Right kidney (tissue), 1 donor: ENCODE measurements at regions not wholly inside any gene's neighbourhood (a gene's known extent, or its start where the extent isn't known, plus 50 kb on each side); places are given as distances from the start of the nearest gene placed in this dataset.

ENCODE experiments used
- DNase-seq: peaks from one replicate; pipeline ENCODE4 v3.0.0-alpha.2; 2016

- DNase-seq = no peak
These were observed 105.4 kb upstream of the MED13L start for GRCh38 chr12:116382686-116383530.

- DNase-seq = no peak
These were observed 106.7 kb upstream of the MED13L start for GRCh38 chr12:116384175-116384574.

- no peak for DNase-seq
These were observed 107.4 kb upstream of the MED13L start for GRCh38 chr12:116384691-116385485.

- DNase-seq = no peak
These were observed 108.2 kb upstream of the MED13L start for GRCh38 chr12:116385486-116386217.

GRCh38 chr12:116389326-116389725 lies 111.8 kb upstream of the MED13L start:
- DNase-seq = no peak

GRCh38 chr12:116389990-116390389 lies 112.5 kb upstream of the MED13L start:
- no peak for DNase-seq

GRCh38 chr12:116390401-116391335 lies 113.2 kb upstream of the MED13L start:
- no peak for DNase-seq

GRCh38 chr12:116391501-116391900 lies 114.0 kb upstream of the MED13L start:
- DNase-seq = no peak

GRCh38 chr12:116392061-116392460 lies 114.6 kb upstream of the MED13L start:
- no peak for DNase-seq

- DNase-seq = no peak
These were observed 115.8 kb upstream of the MED13L start for GRCh38 chr12:116393255-116393654.

- no peak for DNase-seq
These were observed 116.6 kb upstream of the MED13L start for GRCh38 chr12:116393859-116394650.

- no peak for DNase-seq
These were observed 117.9 kb upstream of the MED13L start for GRCh38 chr12:116395396-116395795.

GRCh38 chr12:116397148-116397547 lies 119.7 kb upstream of the MED13L start:
- DNase-seq = no peak

GRCh38 chr12:116398193-116398592 lies 120.7 kb upstream of the MED13L start:
- no peak for DNase-seq

GRCh38 chr12:116399055-116399454 lies 121.6 kb upstream of the MED13L start:
- no peak for DNase-seq

GRCh38 chr12:116400636-116401372 lies 123.3 kb upstream of the MED13L start:
- no peak for DNase-seq

- no peak for DNase-seq
These were observed 124.1 kb upstream of the MED13L start for GRCh38 chr12:116401565-116401964.

GRCh38 chr12:116402163-116402939 lies 124.9 kb upstream of the MED13L start:
- no peak for DNase-seq

- no peak for DNase-seq
These were observed 126.1 kb upstream of the MED13L start for GRCh38 chr12:116403546-116403945.
